OCI-LY1 (cell line): ENCODE measurements at regions not wholly inside any gene's neighbourhood (a gene's known extent, or its start where the extent isn't known, plus 50 kb on each side); places are given as distances from the start of the nearest gene placed in this dataset.
"Not testable (repeated sequence)": the region's sequence is repeated elsewhere in the genome, so short reads cannot be mapped to it uniquely, and the experiment has no call there.

Experiments
- H2AFZ ChIP-seq: fragments of 200-600 bp; sonication (generic), shearing (Covaris generic); 2 replicates; pipeline ENCODE4 v1.6.0; 2014; ENCODE audit warnings: antibody characterized with exemption, mild to moderate bottlenecking, low read length
- H3F3A ChIP-seq: fragments of 200-600 bp; sonication (generic), shearing (Covaris generic); 2 replicates; pipeline ENCODE4 v1.6.0; 2014; ENCODE audit warnings: mild to moderate bottlenecking, antibody characterized with exemption, low read length, moderate library complexity; ENCODE audit not compliant: insufficient read depth
- H3K27ac ChIP-seq: fragments of 200-600 bp; sonication (generic); 2 replicates; pipeline ENCODE4 v1.5.1; 2014; ENCODE audit warnings: low read length, mixed run types, mild to moderate bottlenecking, low read depth; ENCODE audit not compliant: poor library complexity, severe bottlenecking
- H3K27me3 ChIP-seq: fragments of 200-600 bp; sonication (generic); 2 replicates; pipeline ENCODE4 v1.6.0; 2014; ENCODE audit warnings: antibody characterized with exemption, mild to moderate bottlenecking, low read length, moderate library complexity; ENCODE audit not compliant: insufficient read depth
- H3K36me3 ChIP-seq: fragments of 200-600 bp; sonication (generic); 2 replicates; pipeline ENCODE4 v1.6.1; 2014; ENCODE audit warnings: mild to moderate bottlenecking, antibody characterized with exemption, low read length, moderate library complexity, mixed read lengths; ENCODE audit not compliant: insufficient read depth
- H3K4me1 ChIP-seq: fragments of 200-600 bp; sonication (generic); 2 replicates; pipeline ENCODE4 v1.5.1; 2014; ENCODE audit warnings: mild to moderate bottlenecking, low read length, moderate library complexity; ENCODE audit not compliant: insufficient read depth, severe bottlenecking
- H3K4me2 ChIP-seq: fragments of 200-600 bp; sonication (generic), shearing (Covaris generic); 2 replicates; pipeline ENCODE4 v1.6.1; 2014; ENCODE audit warnings: low read length
- H3K4me3 ChIP-seq: fragments of 200-600 bp; sonication (generic); 2 replicates; pipeline ENCODE4 v1.5.1; 2014; ENCODE audit warnings: low read length, low read depth, mild to moderate bottlenecking, mixed read lengths; ENCODE audit not compliant: poor library complexity, severe bottlenecking
- H3K79me2 ChIP-seq: fragments of 200-600 bp; shearing (Covaris generic); 2 replicates; pipeline ENCODE4 v1.6.1; 2016; ENCODE audit warnings: mixed run types, low read length, mixed read lengths; ENCODE audit not compliant: insufficient read depth
- H3K9ac ChIP-seq: fragments of 200-600 bp; sonication (generic), shearing (Covaris generic); 2 replicates; pipeline ENCODE4 v1.6.1; 2014; ENCODE audit warnings: mild to moderate bottlenecking, low read length, mixed read lengths
- H3K9me2 ChIP-seq: fragments of 200-600 bp; sonication (generic), shearing (Covaris generic); 2 replicates; pipeline ENCODE4 v1.6.1; 2014; ENCODE audit warnings: low read depth, mild to moderate bottlenecking, low read length, mixed read lengths
- H3K9me3 ChIP-seq: fragments of 200-600 bp; shearing (Covaris generic); 2 replicates; pipeline ENCODE4 v1.6.1; 2014; ENCODE audit warnings: low read length, mixed read lengths
- H4K20me1 ChIP-seq: fragments of 200-600 bp; sonication (generic), shearing (Covaris generic); 2 replicates; pipeline ENCODE4 v1.6.0; 2016; ENCODE audit warnings: mild to moderate bottlenecking, low read length; ENCODE audit not compliant: insufficient read depth
- CTCF ChIP-seq: fragments of 200-600 bp; sonication (generic), shearing (Covaris generic); IDR thresholded peaks from 2 replicates; pipeline ENCODE4 v1.5.1; 2017; ENCODE audit warnings: mild to moderate bottlenecking, antibody characterized with exemption, low read length, moderate library complexity, mixed read lengths
- EZH2 ChIP-seq: fragments of 200-600 bp; sonication (generic), shearing (Covaris generic); IDR thresholded peaks from 2 replicates; pipeline ENCODE4 v1.8.0; 2017; ENCODE audit warnings: borderline replicate concordance, mixed run types, mild to moderate bottlenecking, antibody characterized with exemption, low read length, moderate library complexity, mixed read lengths

GRCh38 chr13:48588120-48588519 is 55.2 kb upstream of the RCBTB2 start:
- Histone ChIP-seq H3K4me2 (no peak overlapping the region), H3K4me1 (peaks cover 10% of the 10 kb centered on the region), H3K4me3 (no peak overlapping the region)

GRCh38 chr13:48590141-48590901 is 57.4 kb upstream of the RCBTB2 start:
- no peak overlapping the region for H2AFZ ChIP-seq
- no peak overlapping the region for H3K4me3 ChIP-seq
- H3K27ac ChIP-seq, result no peak overlapping the region
- no peaks in the 10 kb centered on the region for H3F3A ChIP-seq
- H3K9ac ChIP-seq, result no peak overlapping the region
- peaks cover 10% of the 10 kb centered on the region for H3K4me1 ChIP-seq
- H3K27me3 ChIP-seq, result no peaks in the 10 kb centered on the region
- no peak overlapping the region for H3K4me2 ChIP-seq
- H3K9me2 ChIP-seq, result no peaks in the 10 kb centered on the region
- H3K36me3 ChIP-seq, result no peaks in the 10 kb centered on the region
- no peak for TF ChIP-seq EZH2
- TF ChIP-seq CTCF, result no peak
- no peaks in the 10 kb centered on the region for H3K79me2 ChIP-seq
- H3K9me3 ChIP-seq, result no peaks in the 10 kb centered on the region
- H4K20me1 ChIP-seq, result no peaks in the 10 kb centered on the region

More at GRCh38 chr13:48588120-48588519, 55.2 kb upstream of the RCBTB2 start:
- TF ChIP-seq EZH2 (no peak), CTCF (no peak)
- no peak overlapping the region for H2AFZ ChIP-seq
- H3K36me3 ChIP-seq, result no peaks in the 10 kb centered on the region
- H3K79me2 ChIP-seq, result no peaks in the 10 kb centered on the region
- no peaks in the 10 kb centered on the region for H3K9me3 ChIP-seq
- no peaks in the 10 kb centered on the region for H4K20me1 ChIP-seq
- no peak overlapping the region for H3K9ac ChIP-seq
- no peak overlapping the region for H3K27ac ChIP-seq
- H3F3A ChIP-seq, result no peaks in the 10 kb centered on the region
- H3K27me3 ChIP-seq, result no peaks in the 10 kb centered on the region
- H3K9me2 ChIP-seq, result no peaks in the 10 kb centered on the region

GRCh38 chr13:48591124-48591872 is 58.4 kb upstream of the RCBTB2 start:
- not testable (repeated sequence) for H3K4me2 ChIP-seq, H2AFZ ChIP-seq, H3K9me3 ChIP-seq, H3K4me1 ChIP-seq, H3K9ac ChIP-seq, H3K27ac ChIP-seq, H3F3A ChIP-seq, H3K4me3 ChIP-seq, H3K36me3 ChIP-seq, H3K79me2 ChIP-seq, H3K27me3 ChIP-seq, H3K9me2 ChIP-seq, H4K20me1 ChIP-seq
